Non-pigmented ciliary epithelial cell (primary cell): ENCODE measurements at regions not wholly inside any gene's neighbourhood (a gene's known extent, or its start where the extent isn't known, plus 50 kb on each side); places are given as distances from the start of the nearest gene placed in this dataset.

Experiments
- DNase-seq: peaks from one replicate; pipeline ENCODE4 v3.0.0-alpha.2; 2010; ENCODE audit warnings: low read depth

- no peak for DNase-seq
Measured at GRCh38 chr10:83357004-83357403, 782.3 kb upstream of the GHITM start.

- no peak for DNase-seq
Measured at GRCh38 chr10:83357627-83358026, 781.7 kb upstream of the GHITM start.

GRCh38 chr10:83367036-83367435, 772.3 kb upstream of the GHITM start:
- DNase-seq = no peak

GRCh38 chr10:83371696-83372490, 767.4 kb upstream of the GHITM start:
- DNase-seq = no peak

- DNase-seq = no peak
Measured at GRCh38 chr10:83372646-83373045, 766.7 kb upstream of the GHITM start.

GRCh38 chr10:83373671-83374070, 765.6 kb upstream of the GHITM start:
- no peak for DNase-seq

- DNase-seq = no peak
Measured at GRCh38 chr10:83374741-83375140, 764.6 kb upstream of the GHITM start.

- DNase-seq = no peak
Measured at GRCh38 chr10:83375274-83375673, 764.0 kb upstream of the GHITM start.

GRCh38 chr10:83397806-83398205, 741.5 kb upstream of the GHITM start:
- no peak for DNase-seq

GRCh38 chr10:83410570-83410969, 728.7 kb upstream of the GHITM start:
- no peak for DNase-seq

GRCh38 chr10:83425306-83425705, 714.0 kb upstream of the GHITM start:
- DNase-seq = no peak

GRCh38 chr10:83427101-83427500, 712.2 kb upstream of the GHITM start:
- DNase-seq = no peak

- DNase-seq = no peak
Measured at GRCh38 chr10:83432261-83433045, 706.9 kb upstream of the GHITM start.

GRCh38 chr10:83433705-83434104, 705.6 kb upstream of the GHITM start:
- DNase-seq = no peak

- no peak for DNase-seq
Measured at GRCh38 chr10:83448013-83448412, 691.3 kb upstream of the GHITM start.

- no peak for DNase-seq
Measured at GRCh38 chr10:83458611-83459010, 680.7 kb upstream of the GHITM start.

GRCh38 chr10:83459124-83459523, 680.2 kb upstream of the GHITM start:
- DNase-seq = no peak

- DNase-seq = no peak
Measured at GRCh38 chr10:83469728-83470331, 669.5 kb upstream of the GHITM start.

GRCh38 chr10:83476211-83476610, 663.1 kb upstream of the GHITM start:
- no peak for DNase-seq

- DNase-seq = no peak
Measured at GRCh38 chr10:83489161-83489560, 650.1 kb upstream of the GHITM start.

- no peak for DNase-seq
Measured at GRCh38 chr10:83492004-83492403, 647.3 kb upstream of the GHITM start.

GRCh38 chr10:83512681-83513080, 626.6 kb upstream of the GHITM start:
- no peak for DNase-seq

GRCh38 chr10:83515001-83515400, 624.3 kb upstream of the GHITM start:
- no peak for DNase-seq
